ENCODE measurements at regions not wholly inside any gene's neighbourhood (a gene's known extent, or its start where the extent isn't known, plus 50 kb on each side); places are given as distances from the start of the nearest gene placed in this dataset.

DNA sequence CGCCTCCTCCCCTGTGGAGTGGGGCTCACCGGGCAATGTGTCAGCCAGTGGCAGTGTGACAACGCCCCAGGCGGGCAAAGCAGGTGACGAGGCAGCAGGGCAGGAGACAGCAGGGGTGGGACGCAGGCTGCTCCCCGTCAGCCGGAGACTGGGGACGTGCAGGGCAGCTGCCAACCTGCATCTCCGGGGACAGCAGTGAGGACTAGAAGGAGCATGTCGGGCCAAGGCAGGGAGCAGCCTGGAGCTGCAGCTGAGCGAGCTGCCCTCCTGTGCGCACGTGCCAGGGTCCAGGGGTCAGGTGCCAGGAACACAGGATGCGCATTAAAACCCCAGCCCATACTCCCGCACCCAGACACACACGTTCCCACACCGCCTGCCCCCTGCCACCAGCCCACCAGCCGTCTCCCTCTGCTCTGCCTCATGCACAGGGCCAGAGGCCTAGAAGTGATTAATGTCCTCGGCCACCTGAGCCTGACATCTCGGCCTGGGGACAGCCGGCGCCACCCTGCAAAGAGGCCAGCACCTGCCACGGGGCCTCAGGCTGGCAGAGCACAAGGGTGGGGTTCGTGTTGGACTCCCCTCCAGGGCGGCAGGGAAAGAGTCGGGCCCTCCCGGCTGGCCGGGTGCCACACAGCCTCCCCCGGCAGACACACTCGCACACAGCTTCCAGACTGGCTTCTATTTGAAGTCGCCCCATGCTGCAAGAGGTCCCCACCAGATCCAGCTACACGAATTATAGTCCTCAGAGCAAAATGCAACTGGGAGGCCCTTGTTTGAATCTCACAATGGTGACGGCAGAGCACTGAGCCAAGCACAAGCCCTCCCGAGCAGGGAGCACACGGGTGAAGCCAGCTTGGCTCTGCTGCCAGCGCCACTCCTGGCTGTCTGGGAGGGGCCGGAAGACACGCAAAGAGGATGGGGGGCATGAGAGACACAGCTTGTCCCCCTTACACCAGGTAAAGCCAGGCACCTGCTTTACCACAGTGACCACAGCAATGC lies 90.4 kb downstream of the RBFOX3 start:
- DNase-seq: no peak

DNA sequence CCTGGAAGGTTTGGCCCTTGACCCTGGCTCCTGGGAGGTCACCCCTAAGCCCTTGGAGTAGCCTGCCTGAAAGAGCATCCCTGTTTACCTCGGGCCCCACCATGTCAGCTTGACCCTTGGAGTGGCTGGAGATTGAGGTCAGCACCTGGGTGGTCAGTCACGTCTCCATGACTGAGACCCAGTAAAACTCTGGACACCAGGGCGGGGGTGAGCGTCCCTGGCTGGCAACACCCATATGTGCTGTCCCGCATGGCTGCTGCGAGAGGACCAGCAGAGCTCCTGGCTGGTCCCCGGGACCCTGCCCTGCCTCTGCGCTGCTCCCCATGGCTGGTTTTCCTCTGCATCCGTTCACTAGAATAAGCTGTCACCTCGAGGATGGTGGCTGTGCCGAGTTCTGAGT lies 91.2 kb downstream of the RBFOX3 start:
- DNase-seq: no peak

DNA sequence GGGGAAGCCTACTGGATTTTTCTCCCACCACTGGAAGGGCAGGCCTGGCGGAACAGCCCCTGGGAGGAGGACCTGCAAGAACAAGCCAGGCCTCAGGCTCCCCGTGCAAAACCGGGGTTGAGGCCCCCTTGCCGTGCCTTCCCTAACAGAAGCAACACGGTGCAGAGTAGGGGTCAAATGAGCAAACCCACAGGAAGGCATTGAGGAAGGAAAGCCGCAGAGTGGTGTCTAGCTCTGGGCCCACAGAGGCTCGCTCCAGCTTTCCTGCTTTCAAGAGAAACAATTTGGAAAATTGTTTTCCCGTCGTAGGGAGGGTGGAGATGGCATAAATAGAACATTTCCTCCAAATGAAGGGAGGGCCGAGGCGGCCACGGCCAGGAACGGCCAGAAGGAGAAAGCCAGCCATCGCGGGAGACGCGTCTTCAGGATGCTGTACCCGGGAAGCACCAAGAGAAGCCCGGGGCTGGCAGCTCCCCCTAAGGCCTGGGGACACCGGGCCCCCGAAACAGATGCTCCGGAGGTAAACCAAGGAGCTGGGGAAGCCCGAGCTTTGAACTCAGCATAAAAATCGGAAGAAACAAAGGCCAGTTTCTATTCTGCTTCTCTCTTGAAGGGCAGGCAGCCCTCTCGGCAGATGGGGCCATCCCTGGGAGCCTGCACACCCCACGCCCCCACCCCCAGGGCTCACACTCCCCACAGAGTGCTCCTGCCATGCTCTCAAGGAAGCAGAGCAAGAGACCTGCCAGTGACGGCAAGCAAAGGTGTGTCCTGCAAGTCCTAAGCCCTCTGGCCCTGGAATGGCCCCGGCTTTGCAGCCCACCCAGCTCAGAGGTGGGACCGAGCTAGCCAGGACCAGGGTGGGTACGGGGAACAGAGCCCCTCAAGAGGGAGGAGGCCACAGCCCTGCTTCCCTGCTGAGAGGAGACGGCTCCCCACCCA lies 92.0 kb downstream of the RBFOX3 start:
- DNase-seq: no peak

DNA sequence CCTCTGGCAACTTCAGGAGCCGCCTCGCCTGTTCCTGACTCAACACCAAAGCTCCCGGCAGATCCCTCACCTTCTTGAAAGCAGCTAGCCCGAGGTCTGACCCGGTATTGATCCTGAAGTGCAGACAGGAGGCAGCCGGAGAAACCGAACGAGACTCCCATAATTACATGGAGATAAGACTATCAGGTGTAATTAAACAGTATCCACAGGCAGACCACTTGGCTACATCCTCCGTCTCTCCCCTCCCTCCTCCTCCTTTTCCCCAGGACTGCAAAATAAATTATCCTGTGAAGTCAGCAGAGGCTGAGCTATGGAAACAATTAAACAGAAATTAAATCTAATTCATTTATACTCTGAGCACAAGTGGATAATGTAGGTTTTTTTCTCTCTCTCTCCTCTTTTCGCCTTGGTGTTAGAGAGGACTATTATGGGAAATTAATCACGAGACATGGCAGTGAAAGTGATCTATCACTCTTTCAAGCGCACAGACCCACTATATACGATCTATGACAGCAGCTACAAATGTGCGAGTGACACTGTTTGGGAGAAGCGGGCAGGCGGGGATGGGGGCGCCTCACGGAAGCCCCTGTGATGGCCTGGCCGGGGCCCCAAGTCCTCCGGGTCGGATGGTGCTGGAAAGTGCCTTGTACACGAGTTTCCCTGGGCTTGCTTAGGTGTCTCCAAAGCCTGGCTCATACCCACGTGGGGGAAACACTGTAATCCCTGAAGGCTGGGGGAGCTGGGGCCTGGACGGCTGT lies 92.8 kb downstream of the RBFOX3 start:
- no peak for DNase-seq

DNA sequence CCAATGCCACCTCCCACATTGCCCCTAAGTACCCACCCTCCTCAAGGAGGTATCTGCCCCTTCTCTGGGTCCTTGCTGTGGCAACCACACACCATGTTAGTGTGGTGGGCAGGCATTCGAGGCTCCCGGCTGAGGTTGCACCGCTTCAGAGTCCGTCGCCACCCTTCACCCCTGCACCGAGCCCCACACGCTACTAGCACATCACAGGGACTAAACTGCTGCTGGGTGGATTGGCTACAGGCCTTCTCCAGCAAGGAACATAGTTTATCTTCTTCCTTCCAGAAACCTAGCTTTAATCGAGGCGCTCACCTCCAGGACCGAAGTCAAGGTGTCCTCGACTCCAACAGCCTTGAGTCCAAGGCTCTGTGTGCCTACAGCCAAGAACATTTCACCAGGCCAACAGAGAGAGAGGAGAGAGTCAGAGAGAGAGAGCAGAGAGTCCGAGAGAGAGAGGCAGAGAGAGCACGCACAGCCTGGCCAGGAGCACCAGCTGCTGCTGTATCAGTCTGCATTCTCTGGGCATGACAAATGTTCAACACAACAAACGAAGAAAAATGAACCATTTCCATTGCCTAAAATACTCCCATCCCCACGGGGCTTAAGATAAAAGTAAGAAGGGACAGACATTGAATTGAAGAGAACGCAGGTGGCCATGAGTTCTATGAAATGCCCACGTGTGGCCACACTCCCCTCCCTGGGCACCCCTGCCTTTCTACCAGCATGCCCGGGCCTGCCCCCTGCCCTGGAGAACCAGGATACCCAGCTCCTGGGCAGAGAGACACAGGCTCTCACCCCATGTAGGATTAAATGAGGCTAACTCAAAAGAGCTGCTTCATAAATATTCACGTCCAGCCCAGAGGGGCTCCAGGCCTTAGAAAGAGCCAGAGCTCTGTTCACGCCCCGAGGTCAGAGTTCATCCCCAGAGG lies 94.9 kb downstream of the RBFOX3 start:
- no peak for DNase-seq

DNA sequence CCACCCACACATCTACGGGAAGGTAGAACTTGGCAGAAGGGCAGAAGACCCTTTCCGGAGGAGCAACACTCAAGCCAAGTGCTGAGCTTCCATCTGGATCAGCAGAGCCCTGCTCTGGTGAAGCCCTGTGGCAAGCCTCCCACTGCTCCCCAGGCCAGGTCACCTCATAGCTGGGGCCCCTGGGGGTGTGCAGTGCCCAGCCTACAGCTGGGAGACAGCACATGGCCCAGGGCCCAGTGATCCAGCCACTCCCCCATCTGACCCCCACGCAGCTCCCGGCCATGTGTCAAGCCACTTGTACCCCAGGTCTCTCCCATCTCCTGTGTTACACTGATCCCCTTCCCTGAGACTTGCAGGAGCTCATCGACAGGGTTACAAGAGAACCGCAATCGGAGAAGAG lies 95.7 kb downstream of the RBFOX3 start:
- no peak for DNase-seq

DNA sequence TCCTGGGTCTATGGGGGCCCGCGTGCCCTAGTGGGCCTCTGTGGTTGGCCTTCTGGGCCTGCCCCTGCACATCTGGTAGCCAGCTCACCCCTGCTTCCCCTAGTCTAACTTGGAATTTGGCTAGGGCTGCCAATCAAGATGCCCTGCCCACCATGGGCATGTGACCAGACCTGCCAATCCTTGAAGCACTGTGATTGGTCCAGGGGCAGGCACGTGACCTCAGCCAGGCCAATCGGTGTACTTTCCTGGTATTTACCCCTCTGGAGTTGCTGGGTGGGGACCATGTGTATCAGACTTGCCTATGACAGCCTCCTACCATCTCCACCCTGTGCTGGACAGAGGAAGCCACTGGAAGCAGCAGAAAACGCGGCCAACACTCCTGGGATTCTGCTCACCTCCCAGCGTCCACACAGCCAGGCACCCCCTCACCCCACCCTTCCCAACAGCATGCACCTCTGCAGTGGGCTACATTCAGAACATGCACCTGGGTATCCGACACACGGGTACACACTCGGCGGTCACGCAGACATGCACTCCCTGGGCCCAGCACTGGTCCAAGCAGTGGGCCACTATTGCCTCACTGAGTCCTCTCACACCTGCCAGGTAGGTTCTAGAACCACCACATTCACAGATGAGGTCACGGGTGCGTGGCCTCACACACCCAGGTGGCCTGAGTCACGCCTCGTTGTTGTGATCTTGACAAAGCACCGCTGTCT lies 96.9 kb downstream of the RBFOX3 start:
- DNase-seq: no peak

DNA sequence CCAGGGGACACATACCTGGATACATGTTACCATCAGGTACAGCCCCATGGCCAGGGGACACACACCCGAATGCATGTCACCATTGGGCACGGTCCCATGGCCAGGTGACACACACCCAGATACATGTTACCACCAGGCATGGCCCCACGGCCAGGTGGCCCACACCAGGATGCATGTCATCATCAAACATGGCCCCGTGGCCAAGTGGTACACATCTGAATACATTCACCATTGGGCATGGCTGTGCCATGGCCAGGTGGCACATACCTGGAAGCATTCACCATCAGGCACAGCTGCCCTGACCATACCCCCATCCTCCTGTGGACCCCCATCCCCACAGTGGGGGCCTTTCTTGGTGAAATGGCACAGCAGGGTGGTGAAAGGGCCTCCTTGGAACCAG lies 97.6 kb downstream of the RBFOX3 start:
- DNase-seq: no peak

DNA sequence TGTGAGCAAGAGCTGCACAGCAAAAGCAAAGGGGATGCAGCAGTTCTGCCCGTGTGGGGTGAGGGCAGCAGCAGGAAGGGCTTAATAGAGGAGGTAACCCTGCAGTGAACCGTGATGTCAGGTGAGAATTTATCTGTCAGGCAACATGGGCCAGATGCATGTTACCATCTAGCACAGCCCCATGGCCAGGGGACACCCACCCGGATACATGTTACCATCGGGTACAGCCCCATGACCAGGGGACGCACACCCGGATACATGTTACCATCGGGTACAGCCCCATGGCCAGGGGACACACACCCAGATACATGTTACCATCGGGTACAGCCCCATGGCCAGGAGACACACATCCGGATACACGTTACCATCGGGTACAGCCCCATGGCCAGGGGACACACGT lies 99.4 kb downstream of the RBFOX3 start:
- DNase-seq: no peak

DNA sequence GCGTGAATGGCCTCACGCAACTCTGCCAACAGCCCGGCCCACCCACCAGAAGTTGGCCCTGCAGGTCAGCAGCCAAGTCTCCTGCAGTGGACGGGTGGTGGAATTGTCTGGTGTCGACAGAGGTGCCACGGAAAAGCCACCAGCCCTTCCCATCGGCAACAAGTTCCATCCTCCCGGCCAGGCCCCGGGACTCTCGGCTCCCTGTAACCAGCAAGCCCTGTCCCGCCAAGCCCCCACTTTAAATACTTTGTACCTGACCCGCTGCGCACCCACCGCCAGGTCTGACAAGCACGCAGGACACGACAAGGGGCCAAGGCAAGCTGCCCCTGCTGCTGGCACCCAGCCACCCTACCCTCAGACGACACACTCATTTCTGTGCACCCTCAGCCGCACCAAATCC lies 100.8 kb downstream of the RBFOX3 start:
- DNase-seq: no peak

DNA sequence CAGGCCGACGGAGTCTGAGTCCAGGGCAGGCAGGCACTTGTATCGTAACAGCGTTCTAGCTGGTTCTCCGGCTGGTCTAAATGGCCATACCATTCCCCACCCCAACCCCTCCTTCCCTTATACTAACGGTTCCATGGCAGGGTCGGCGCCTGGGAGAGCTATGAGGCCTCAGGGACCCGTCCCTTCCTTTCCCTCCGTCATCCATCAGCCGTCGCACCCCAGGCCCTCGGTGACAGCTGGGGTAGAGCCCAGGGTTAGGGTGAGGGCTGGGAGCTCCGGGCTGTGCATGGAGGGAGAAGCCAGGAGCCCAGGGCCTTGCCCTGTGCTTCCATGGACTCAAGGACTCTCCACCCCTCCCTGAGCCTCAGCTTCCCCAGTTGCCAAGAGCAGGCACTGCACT lies 101.4 kb downstream of the RBFOX3 start:
- DNase-seq: no peak

DNA sequence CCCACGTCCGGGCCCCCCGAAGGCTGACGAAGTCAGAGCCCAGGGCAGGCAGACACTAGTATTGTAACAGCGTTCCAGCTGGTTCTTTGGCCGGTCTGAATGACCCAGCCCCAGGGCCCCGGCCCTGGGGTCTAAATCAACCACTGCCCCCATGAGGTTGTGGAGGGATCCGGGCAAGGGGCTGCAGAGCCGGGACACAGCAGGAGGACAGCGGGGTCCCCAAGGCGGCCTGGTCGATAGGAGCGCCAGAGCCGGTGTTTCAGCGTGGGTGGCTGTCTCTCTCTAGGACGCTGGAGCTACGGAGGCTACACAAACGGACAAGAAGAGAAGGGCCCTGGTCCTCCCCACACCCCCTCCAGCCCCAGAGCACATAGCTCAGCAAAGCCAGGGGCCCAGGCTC lies 101.8 kb downstream of the RBFOX3 start:
- DNase-seq: no peak

DNA sequence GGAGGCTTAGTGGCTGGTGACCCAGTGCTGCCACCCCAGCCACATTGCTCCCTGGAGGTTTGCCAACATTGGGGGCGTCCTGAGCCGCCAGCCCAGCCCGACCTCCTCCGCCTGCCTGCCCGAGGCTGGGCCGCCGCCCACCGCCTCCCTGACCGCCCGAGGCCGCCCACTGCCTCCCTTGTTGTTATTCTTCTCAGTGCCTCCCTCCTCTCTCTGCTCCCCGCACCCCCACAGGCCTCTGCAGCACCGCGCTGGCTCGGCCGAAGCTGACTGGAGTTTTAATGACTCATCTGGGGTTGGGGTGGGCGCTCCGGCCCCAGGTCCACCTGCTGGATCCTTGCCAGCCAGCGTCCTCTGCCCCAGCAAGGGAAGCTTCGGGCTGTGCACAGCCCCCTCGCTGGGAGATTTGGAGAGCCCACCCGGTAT lies 102.5 kb downstream of the RBFOX3 start:
- no peak for DNase-seq

DNA sequence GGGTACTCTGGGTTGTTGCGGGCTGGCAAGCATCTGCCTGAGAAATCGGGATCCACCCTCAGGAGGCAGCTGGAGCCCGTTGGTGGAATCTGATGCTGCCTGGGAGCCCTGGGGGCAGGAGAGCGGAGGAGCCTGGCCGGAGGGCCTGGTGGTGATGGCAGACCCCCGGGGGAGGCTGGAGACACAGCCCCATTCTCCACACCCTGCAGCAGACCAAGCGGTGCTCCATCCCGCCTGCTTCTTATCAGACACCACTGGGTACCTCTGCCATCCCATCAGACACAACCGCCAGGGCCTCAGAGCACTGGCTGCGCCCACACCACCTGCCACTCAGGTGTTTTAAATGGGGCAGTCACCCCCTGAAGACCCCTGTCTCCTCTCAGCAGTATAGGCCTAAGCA lies 103.9 kb downstream of the RBFOX3 start:
- DNase-seq: no peak

DNA sequence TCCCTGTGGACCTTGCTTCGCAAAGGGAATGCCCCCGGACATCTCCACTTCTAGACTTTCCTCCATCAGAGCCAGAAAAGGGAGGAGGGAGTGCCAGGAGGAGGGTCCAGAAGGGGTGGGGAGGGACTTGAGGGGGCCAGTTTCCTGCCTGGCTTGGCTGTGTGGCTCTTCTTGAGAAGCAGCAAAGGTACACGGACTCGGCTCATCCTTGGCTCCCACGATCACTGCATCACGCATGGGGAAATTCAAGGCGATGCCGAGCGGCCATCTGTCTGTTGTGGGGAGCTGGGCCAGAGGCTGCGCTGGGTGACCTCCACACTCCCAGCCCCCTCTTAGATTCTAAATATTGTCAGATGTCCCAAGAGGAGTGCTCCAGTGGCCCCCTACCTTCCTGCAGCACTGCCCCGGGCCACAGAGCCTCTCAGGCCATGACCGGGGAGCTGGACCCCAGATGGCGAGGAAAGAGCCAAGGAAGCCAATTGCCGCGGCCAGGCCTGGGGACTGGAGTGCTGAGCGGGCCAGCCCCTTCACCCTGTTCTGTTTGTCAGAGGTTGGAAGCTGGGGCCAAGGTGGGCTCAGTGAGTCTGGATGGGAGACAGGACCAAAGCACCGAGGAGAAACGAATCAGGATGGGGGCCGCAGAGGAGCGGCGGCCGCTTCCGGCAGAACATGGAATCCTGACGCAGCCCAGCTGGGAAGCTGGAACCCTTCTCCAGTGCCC lies 104.5 kb downstream of the RBFOX3 start:
- DNase-seq: no peak

DNA sequence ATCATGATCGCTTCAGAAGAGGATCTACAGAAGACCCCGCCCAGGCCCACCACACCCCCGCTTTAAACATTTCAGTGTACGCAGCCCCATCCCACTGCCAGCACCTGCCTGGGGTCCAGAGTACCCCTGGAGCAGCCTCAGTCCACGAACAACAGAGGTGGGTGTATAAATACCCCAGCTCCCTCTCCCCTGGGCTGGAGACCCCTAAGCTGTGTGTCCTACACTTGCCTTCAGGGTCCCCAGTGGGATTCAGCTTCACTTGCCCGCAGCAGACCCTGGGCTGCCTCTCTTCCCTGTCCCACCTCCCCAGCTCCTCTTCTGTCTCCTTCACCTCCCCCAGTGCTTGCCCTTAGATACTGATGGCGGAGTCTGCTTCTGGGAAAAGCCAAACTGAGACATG lies 105.7 kb downstream of the RBFOX3 start:
- no peak for DNase-seq

DNA sequence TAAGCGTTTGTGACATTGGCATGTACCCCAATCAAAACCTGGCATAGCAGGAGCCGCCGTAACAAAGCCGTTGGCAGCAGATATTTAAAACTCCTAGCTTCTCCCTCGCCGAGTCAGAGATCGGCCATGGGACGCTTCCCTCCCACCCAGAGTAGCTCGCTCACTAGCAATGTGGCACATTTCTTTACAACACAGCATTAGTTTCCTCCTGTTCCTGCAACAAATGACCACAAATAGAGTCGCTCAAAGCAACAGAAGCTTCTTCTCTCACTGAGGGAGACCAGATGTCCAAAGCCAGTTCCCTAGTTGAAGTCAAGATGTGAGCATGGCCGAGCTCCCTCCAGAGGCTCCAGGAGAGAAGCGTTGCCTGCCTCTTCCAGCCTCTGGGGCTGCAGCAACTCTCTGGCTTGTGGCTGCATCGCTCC lies 106.7 kb downstream of the RBFOX3 start:
- no peak for DNase-seq

DNA sequence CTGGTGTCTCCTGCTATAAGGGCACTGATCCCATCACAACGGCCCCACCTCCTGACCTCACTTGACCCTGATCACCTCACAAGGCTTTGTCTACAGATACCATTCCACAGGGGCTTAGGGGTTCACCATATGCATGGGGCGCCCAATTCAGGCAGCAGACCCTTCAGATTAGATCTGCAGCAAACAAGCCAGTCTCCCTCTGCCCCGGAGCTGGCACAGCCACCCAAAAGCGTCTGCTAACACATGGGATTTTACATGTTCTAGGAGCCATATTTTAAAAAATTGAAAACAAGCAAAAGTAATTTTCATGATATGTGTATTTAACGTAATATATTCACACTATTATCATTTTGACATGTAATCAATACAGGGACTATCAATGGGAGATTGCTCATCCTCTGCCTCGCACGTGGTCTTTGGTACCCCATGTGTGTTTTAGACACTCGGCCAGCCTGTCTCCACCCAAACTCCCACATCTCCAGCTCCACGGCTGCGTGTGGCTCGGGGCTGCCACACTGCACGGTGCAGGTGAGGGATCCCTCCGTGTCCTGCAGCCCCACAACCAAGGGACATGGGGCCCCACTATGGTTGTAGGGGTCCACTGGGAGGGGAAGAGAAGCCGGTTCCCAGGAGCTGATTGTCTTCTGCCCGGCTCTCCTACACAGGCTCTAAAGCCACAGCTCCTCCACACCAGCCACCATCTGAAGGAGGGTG lies 107.6 kb downstream of the RBFOX3 start:
- no peak for DNase-seq

DNA sequence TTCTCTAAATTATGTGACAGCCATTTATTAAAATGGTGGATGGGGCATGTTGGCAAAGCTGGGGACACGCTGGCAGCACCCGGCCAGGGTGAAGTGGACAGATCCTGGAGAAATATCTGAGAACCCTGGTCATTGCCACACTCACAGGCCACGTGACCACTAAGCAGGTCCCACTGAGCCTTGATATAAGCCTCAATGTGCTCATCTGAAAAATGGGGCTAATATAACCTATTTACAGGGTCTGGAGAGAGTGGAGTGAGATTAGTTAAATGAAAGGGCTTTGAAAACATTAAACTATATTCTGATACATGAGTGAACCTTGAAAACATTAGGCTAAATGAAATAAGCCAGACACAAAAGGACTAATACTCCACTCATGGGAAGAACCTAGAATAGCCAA lies 108.9 kb downstream of the RBFOX3 start:
- DNase-seq: no peak
